ENCODE measurements at regions not wholly inside any gene's neighbourhood (a gene's known extent, or its start where the extent isn't known, plus 50 kb on each side); places are given as distances from the start of the nearest gene placed in this dataset.

- TF ChIP-seq CTCF (IDR thresholded peaks at IDR 0.05; ENCODE audit: poor library complexity, severe bottlenecking) (no peak), EP300 (conservative IDR thresholded peaks at IDR 0.05; ENCODE audit: poor library complexity, severe bottlenecking) (no peak), POLR2AphosphoS5 (IDR thresholded peaks at IDR 0.05) (no peak), TAF1 (IDR thresholded peaks at IDR 0.05; ENCODE audit: low read depth) (no peak), EZH2 (IDR thresholded peaks at IDR 0.05; ENCODE audit: borderline replicate concordance, insufficient read depth, low read length, poor library complexity, severe bottlenecking) (no peak), RAD21 (conservative IDR thresholded peaks at IDR 0.05) (no peak), SMC3 (conservative IDR thresholded peaks at IDR 0.05; ENCODE audit: poor library complexity) (no peak), REST (IDR thresholded peaks at IDR 0.05; ENCODE audit: borderline replicate concordance) (no peak)
Measured at GRCh38 chr15:88976656-88977055, 63.5 kb upstream of the MFGE8 start.
